ENCODE measurements at regions not wholly inside any gene's neighbourhood (a gene's known extent, or its start where the extent isn't known, plus 50 kb on each side); places are given as distances from the start of the nearest gene placed in this dataset.

DNA sequence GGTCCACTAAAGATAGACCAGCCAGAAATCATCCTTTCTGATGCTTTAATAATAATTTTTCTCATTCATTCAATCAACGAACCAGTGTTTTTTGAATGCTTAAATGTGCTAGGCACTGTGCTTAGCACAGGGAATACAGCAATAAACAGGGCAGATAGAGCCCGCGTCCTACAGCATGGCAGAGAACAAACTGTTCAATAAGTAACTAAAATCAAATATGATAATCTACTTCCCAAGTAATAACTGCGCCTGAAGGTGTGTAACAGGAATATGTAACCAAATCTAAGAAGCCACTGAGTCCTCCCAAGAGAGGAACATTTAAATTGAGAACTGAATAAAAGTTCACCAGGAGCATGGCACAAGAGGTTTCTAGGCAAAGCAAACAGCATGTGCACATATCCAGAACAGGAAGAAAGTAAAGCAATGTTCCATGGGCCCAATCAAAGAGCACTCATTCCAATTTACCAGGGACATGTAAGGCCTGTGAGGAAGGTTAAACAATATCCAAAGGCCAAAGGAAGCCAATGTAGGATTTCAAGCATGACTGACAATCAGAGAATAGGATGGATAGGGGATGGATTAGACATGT lies 311.0 kb upstream of the RARB start:
- no peak for ATAC-seq

DNA sequence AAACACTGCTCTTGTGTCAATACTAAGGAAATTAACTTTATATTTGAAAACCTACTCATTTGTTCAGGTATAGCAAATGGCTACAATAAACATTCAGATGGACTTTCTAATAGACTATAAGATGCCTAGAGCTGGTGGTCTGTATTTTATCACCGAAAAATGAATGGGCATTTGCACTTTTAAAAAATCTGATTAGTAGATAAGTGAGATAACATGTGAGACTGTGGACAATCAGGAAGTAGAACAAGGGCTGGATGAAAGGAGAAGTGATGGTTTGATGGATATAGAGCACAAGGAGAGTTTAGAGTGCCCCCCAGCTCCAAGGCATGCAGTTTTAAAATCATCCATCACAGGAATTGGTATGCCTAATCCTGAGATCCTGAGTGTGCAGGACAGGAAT lies 308.4 kb upstream of the RARB start:
- no peak for ATAC-seq

DNA sequence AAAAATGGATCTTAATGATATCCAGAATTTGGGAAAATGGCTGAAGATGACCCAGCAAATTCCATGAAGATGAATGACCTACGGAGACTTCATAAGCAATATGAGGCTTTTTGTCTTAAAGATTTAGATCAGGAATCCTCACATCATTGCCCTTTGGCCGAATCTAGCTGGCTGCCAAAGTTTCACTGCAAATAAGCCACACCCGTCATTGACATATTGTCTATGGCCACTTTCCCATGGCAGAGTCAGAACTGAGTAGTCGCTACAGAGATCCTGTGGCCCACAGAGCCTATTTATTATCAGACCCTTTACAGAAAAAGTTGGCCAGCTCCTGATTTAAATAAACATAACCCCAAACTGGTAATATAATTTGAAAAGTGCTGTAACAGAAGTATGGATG lies 307.4 kb upstream of the RARB start:
- ATAC-seq: no peak

DNA sequence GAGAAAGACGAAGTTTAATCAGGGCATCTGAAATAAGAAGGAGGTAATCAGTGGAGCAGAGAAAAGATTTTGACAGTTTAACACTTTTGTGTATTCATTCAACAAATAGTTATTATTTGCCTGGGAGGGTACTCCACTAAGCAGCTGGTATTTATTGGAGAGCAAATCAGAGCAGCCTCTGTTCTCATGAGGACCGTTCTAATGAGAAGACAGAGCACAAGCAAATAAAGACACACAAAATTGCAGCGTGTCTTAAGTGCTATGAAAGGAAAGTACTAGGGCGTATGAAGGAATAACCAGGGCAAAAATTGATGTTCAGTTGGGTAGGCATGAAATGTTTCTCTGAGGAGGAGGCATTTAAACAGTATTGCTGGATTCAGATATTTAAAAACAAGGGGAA lies 302.9 kb upstream of the RARB start:
- ATAC-seq: no peak

DNA sequence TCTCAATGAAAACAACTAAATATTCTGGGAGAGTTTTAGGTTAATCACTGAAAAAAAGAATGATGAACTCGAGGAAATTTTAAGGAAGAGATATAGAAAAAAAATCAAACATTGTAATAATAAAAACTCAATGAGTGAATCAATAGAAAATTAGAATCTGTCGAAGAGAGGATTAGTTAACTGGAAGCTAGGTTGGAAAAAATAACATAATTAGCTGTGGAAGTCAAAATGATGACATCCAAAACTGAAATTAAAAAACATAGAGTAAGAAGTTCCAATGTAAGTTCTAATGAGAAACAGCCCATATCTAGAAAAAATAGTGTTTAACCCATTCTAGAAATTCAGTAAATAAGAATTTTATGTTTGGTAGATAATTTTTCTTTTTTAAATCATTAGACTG lies 299.3 kb upstream of the RARB start:
- no peak for ATAC-seq

DNA sequence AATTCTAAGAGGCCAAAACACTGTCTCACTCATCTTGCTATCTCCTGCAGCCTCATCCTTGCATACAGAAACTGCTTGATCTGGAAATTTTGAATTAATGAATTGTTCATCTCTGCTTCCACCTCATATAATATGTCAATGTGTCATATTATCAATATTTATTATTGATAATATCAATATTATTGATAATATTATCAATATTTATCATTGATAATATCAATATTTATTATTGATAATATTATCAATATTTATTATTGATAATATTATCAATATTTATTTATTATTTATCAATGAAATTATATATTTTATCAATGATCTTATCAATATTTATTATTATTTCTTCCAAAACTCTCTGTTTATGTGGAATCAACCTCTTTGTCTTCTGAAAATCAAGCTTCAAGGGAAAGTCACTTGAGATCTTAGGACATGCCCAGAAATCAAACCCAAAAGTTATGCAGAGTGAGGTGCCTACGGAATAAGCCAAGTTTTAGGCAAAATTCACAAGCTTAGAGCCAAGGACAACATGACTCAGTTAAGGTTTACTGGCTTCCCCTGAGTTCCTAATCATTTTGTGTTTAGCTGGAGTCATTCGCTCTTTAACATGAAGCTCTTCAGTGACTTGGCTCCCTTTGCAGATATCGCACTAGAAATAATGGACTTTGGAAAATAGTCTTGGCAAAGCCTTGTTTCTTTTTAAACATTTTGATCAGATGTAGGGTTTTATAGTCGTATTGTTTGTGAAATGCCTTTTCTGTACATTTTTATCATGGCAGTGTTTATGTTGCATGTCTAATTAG lies 297.1 kb upstream of the RARB start:
- no peak for ATAC-seq

DNA sequence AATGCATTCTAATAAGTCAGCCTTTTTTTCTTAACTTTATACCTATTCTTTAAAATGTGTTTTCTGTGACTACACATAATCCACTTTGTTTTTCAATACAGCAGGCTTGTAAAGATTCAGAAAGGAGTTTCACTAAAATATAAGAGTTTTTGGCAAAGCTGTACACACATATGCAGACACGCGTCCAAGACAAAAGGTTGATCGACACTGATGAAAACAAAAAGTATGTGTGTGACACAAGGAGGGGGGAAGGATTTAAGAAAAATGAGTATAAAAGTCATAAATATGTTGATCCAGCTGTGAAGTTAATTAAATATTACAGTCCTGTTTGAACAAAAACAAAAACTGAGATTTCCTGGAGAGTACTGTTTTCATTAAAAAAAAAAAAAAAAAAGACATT lies 294.5 kb upstream of the RARB start:
- no peak for ATAC-seq

DNA sequence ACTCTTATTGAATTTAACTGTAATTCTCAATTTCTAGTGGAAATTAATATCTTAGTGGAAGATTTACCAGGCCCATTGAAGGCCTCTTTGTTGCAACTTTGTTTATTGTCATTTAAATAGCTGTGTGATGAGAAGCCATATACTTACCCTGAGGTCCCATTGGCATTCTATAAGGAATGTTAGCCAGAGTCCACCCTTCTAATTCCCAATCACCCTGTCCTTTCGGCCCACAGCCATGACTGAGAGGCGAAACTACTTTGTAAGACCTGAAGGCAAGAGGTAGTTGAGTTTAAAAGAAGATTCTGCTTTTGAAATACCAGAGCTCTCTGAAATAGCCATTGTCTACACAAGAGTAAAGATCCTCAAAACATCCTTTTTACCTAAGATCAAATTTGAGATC lies 290.5 kb upstream of the RARB start:
- ATAC-seq: no peak

DNA sequence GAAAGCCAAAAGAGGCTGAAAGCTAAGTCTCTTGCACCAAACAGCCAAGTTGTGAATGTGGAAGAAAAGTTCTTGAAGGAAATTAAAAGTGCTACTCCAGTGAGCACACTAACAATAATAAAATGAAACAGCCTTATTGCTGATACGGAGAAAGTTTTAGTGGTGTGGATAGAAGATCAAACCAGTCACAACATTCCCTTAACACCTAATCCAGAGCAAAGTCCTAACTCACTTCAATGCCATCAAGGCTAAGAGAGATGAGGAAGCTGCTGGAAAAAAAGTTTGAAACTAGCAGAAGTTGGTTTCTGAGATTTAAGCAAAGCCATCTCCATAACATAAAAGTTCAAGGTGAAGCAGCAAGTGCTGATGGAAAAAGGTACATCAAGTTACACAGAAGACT lies 288.8 kb upstream of the RARB start:
- no peak for ATAC-seq

DNA sequence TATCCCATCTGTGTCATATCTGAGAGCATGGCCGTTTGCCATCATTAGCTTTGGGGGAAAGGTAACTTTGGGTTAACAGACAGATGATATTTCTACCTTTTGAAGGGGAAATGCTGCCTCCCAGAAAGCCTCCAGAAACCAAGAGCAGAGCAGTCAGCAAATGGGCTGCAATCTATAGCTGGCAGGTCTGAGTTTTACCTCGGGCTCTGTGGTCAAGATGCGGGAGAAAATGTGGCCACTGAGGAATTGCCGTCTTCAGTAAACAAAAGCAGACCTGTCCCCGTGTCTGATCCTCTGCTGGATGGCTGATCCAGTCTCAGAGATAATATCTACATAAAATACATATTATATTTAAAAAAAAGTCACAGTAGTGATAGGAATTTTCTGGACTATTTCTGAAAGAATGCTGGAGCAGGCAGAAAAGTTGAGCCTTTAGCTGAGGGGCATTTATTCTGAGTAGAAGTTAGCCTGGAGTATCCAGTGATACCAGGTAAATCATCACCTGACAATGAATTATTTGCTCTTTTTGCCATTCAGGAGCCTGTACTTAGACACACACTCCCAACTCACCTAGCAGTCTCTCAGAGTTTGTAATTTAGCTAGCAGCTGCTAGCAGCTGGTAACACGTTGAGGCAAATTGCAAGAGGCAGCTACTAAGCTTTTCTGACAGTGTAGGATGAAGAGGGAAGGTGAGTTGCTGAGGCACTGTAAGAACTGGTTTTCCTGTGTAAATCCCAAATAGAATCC lies 285.3 kb upstream of the RARB start:
- no peak for ATAC-seq

DNA sequence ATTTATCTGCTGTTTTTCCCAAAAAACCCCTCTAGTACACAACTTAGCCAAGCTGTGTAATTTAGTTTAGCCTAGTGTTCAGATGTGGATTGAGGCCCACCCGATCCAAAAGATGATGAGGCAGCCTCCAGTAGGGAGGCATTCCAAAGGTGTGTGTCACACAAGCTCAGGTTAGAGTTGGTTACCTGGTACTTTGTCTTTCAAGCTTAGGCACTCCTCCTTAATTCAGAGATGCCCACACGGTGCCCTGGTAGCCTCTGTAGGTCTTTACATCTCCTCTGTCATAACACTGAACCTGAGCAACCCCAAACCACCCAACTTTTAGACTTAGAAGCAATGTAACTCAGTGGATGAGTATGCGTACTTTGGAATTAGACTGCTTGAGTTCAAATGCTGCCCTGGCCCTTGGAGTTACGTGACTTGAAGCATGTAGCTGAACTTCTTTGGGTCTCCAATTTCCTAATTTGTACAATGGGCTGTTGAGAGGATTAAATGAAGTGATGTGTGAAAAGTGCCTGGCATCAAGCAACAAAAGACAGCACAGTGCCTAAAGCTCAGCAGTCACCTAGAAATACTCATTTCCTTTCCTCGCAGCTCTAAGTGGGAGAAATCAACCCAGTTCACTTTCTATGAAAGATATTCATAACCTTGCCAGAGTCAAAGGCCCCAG lies 284.6 kb upstream of the RARB start:
- no peak for ATAC-seq

DNA sequence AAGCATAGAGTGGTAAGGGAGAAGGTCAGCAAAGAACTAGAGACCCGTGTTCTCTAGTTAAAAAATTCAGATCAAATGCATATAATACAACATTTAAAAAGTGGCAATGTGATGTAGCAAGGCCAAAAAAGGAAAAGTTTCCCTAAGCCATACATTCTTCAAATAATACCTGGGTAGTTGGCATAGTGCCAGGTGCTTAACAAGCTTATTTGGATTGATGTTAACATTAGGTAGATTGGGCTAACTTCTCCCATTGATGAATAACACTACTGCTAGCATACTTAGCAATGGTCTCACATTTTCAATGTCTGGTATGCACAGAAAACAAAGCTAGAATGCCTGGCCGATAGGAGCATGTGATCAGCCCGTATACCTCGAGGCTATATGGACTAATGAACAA lies 283.6 kb upstream of the RARB start:
- no peak for ATAC-seq

DNA sequence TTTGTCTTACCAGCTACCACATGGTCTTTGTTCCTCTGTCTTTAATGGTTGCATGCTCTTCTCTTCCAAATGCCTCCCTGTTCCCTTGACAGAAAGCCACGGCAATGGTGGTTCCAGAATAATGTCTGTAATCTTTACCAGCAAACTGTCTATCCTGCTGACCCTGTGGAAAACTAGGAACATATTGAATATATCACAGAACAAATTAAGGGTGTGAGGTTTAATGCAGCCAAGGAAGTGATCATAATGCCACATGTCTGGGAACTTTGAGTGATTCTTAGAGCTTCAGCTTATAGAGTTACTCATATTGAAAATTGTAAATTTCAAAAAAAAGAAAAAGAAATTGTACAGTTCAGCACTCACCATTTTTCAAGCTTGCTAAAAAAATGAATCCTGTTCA lies 282.9 kb upstream of the RARB start:
- ATAC-seq: no peak

DNA sequence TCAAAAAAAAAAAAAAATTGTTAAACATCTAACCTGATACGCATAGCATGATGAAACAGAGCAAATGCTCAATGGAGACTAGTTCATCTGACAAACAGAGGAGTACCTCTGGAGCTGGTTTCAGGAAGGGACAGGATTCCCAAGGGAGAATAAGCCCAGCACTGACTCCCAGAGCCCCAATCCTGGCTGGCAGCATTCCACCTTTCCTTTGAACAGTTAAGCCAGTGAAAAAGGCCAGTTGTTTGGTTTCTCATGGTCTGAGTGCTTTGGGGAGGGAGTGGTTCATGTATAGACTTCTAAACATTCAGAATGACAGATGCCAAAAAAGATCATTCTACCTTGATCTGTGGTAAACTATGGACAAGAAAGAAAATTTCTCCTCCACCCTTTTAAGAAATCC lies 277.9 kb upstream of the RARB start:
- ATAC-seq: no peak

DNA sequence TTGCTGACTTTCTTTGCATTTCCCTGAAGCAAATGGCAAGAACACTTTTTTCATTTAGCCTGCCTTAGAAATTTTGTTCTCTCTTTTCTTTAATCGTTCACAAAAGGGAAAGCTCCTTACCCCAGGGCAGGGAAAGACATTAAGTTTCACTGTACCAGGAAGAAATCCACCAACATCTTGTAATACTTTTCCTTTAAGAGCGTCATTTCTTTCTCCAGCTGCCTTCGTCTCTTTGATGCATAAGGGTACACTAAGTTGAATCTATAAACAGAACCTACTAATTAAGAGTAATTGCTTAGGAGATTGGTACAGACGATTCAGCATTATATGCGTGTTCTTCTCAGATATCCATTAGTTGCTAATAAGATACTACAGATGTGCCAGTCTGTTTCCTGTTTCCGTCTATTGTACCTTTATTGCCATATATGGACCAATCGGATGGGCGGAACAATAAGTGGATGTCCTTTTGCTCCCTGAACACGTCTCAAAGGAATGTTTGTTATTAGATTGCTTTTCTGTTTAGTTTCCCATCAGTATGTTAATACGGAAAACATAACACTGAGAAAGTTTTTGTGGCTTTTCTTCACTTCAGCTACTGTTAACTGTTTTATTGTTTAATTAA lies 276.7 kb upstream of the RARB start:
- no peak for ATAC-seq

DNA sequence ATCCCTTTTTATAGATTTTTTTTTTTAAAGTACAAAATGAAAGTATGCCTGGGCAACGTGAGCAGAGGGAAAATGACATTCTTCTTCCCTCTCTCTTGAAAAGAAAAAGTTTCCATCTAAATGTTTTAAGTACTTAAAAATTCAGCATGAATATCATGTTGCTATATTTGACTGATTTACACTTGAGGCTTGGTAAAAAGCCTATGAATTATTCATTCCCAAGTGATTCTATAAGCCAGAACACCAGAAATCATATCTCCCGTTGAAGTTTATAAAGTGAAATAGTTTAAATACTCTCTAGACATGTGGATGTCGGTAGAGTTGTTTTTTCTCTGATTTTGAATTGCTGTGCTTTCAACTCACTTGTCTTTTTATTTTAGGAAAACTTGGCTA lies 276.2 kb upstream of the RARB start:
- ATAC-seq: no peak

DNA sequence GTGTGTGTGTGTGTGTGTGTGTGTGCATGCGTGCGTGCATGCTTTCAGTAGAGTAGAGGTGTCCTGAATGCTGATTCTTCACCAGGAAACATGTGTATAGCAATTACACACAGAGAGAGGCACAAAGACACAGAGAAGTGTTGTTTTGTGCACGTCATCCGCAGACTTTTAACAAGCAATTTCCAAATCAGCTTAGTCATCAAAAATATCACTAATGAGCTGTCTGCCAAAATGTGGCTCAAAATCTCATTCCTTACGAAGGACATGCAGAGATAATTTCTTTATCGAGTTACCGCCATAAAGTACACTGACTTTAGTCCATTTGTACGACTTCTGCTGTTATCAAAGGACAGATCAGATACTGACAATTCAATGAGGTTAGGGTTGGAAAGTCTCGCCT lies 274.9 kb upstream of the RARB start:
- no peak for ATAC-seq

DNA sequence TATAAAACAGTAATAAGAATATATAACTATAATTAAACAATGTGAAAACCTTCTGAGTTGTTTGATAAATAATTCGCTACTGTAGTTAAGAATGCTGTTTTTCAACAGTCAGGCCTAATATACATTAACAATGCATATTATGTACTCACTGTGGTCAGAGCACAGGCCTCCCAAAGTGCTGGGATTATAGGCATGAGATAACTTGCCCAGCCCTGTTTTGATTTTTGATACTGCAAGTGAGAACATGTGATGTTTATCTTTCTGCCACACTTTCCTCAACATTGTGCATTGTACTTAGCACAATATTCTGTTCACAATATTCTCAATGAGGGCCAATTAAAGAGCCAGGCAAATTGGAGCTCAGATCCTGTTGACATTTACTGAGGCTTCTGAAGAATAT lies 274.5 kb upstream of the RARB start:
- no peak for ATAC-seq

DNA sequence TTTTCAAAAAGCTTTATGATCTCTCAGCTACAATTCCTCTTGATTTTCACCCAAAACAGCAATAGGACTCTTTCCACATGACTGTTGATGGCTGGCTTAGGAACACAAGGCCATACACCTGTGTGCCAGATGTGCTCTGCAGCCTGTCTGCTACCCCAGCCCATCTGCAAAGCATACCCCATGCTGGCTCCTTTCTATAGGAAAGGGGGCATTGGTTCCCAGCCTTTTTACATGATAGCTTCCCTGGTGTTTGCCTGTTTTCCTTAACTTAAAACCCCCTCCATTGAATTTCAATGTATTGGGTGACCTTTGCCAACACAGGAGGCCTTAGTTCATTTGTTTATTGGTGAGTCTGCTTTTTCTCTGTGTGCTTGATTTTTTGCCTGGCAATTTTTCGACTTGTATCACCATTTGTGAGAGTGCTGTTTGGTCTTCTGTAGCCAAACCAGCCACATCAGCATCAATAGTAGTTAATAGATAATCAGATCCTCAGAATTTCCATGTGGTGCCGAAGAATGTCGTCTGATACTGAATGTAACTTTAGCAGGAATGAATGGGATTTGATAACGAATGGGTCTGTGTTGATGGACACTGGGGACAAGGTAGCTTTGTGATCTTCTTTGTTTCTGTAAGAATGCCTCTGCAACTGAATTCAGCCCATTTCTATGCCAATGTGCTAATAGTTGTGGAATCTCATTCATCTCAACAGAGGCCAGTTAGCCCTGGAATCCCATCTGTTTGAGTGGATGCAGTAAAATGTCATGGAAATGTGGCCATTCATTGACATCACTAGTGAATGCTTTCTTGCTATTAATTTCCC lies 272.2 kb upstream of the RARB start:
- no peak for ATAC-seq

DNA sequence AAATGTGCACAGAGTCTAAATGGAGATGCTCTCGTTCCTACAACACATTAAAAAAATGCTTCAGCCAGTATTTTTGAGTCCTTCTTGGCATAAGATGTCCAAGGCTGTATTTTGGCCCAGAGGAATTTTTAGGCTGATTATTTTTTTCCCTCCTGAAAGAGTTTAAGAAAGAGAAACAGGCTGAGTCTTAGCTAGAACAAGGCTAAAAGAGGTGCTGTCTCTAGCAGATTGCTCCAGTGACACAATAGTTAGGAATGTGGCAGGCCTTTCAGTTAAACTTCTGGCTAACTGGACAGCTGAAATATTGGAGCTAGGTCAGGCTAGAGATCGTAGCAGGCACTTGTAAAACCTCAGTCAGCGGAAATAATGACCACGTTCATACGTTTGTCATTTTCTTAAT lies 271.4 kb upstream of the RARB start:
- no peak for ATAC-seq

DNA sequence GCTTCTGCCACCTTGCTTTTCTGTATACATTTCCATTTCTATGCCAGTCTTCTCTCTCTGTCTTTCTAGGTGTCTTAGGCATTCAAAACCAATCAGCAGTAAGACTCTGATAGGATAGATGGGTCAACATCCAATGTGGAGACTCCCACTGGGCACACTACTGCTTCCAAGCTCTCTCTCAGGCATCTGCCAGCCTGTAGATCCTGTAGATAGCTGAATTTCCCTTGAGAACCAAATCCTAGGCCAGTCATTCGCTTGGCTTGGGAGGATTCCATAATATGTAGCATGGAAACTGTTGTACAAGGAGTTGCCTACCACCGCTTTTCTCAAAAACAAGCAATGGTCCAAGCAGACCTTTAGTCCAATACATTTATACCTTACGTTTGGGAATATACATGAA lies 262.8 kb upstream of the RARB start:
- ATAC-seq: no peak

DNA sequence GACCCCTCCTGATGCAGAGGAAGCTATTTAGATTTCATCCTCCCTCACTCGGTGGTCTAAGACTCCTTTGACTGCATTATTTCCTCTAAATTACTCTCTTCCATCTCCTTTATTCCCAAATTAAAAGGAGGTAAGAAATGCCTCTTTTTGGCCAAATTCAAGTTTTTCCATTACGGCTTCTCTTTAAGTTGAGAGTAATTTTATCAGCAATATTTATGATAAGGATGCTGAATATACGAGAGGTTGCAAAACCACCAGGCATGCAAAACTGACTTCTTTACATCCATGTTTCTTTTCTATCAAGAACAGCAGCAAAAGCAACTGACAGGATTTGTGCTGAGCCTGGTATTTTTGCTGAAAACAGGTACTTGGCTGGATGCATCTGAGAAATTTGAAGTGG lies 262.0 kb upstream of the RARB start:
- ATAC-seq: no peak

Data from activated CD4-positive, CD25-positive, alpha-beta regulatory T cell treated with anti-CD3 and anti-CD28 coated beads, Interleukin-2, amount 50 U/mL, for 24 hours (primary cell).